Activated CD4-positive, alpha-beta memory T cell treated with anti-CD3 and anti-CD28 coated beads, Interleukin-2, amount 10 ng/mL, durations not matched to agents 7 days and 5 days (primary cell): ENCODE measurements at regions not wholly inside any gene's neighbourhood (a gene's known extent, or its start where the extent isn't known, plus 50 kb on each side); places are given as distances from the start of the nearest gene placed in this dataset.
"Not testable (repeated sequence)": the region's sequence is repeated elsewhere in the genome, so short reads cannot be mapped to it uniquely, and the experiment has no call there.

Experiments
- CTCF ChIA-PET: fragments of 350-600 bp; sonication (Branson Sonifier 250); formaldehyde crosslinking; loops from one replicate; lab custom pipeline; 2021; ENCODE audit warnings: antibody characterized with exemption, inconsistent platforms; lab: Charles Lee
- POLR2A ChIA-PET: fragments of 350-600 bp; sonication (Branson Sonifier 250); formaldehyde crosslinking; loops from one replicate; lab custom pipeline; 2021; ENCODE audit warnings: antibody characterized with exemption; lab: Charles Lee
- DNase-seq: peaks from one replicate; pipeline ENCODE4 v3.0.0-alpha.2; 2020
- H3K27ac Mint-ChIP-seq: one replicate; pipeline ENCODE4 v1.8.0; 2021; ENCODE audit warnings: mild to moderate bottlenecking, mixed read lengths
- H3K27me3 Mint-ChIP-seq: one replicate; pipeline ENCODE4 v1.8.0; 2021; ENCODE audit warnings: mixed read lengths
- H3K36me3 Mint-ChIP-seq: one replicate; pipeline ENCODE4 v1.8.0; 2021; ENCODE audit warnings: low read depth, mixed read lengths
- H3K4me1 Mint-ChIP-seq: one replicate; pipeline ENCODE4 v1.8.0; 2021; ENCODE audit warnings: mixed read lengths
- H3K4me3 Mint-ChIP-seq: one replicate; pipeline ENCODE4 v1.8.0; 2021; ENCODE audit warnings: mild to moderate bottlenecking, mixed read lengths
- H3K9me3 Mint-ChIP-seq: one replicate; pipeline ENCODE4 v1.8.0; 2021; ENCODE audit warnings: mixed read lengths

DNA sequence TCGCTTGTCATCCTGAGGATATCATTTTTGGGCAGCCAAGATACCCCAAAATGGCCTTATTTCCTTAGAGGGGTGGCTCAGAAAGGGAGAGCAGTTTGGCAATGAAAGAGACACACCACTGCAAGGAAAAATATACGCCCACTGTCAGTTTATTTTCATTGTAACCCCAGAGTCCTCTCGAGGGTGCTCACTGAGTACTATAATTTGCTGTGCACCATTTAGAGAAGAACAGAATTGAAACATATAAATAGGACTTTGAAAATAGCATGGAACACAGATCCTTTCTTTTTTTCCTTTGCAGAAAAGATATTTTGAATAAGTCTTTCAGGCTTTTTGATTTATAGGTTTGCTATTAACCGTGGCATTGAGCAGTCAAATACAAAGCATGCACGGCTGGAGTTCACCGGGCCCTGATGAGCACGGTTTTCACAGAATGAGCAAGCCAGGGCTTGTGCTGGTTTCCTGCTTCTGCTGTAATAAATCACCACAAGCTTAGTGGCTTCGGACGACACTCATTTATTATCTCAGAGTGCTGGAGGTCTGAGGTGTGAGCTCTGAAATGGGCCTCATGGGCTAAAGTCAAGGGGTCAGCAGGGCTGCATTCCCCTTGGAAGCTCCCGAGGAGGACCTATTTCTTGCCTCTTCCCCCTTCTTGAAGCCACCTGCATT, 152.3 kb downstream of the ZNF664 start:
- Mint-ChIP-seq H3K4me1 (peaks cover 3% of the 10 kb centered on the region), H3K4me3 (no peak overlapping the region), H3K9me3 (no peaks in the 10 kb centered on the region), H3K27me3 (peaks cover 6% of the 10 kb centered on the region), H3K27ac (no peak overlapping the region), H3K36me3 (no peaks in the 10 kb centered on the region)
- peak; percentile 19 for DNase-seq
- POLR2A ChIA-PET, result no interaction called here
- CTCF ChIA-PET, result interaction anchor here (1.2 kb wide), 1 partner anchor 89 kb away, joined by 4 read pairs; no protein-coding TSS in a partner anchor

DNA sequence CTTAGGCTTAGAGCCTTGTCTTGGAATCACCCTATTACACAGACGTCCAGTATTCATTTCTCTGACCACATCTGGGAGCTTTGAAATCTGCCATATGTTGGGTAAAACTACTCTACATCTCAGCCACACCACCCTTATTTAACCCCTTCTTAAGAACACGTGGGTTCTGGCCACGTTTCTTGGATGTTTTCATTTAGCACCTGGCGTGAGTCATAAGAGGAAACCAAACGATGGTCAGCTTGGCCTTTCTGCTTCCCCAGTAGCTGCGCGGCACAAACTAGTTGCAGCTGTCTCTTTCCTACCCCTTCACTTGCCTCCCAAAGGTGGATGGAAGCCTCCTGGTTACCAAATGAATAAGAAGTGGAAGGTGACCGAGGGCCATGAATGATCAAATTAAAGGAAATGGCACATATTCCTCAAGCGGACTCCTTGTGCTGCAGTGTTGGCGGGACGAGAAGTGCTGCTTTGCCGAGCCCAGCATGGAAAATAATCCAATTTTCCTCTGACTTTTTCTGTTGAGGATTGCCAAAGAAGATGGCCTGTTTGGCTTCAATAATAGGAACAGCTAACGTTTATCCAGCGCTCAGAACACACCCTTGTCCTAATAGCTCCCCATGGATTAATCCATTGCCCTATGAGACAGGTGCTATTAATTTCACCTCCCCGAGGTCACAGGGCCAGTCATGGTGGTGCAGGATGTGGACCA, 154.1 kb downstream of the ZNF664 start:
- Mint-ChIP-seq H3K27me3 (peaks cover 9% of the 10 kb centered on the region), H3K36me3 (no peaks in the 10 kb centered on the region), H3K4me1 (peaks cover 3% of the 10 kb centered on the region), H3K4me3 (no peak overlapping the region), H3K9me3 (no peaks in the 10 kb centered on the region), H3K27ac (no peak overlapping the region)
- CTCF ChIA-PET, result no interaction called here
- DNase-seq, result no peak
- POLR2A ChIA-PET, result no interaction called here

DNA sequence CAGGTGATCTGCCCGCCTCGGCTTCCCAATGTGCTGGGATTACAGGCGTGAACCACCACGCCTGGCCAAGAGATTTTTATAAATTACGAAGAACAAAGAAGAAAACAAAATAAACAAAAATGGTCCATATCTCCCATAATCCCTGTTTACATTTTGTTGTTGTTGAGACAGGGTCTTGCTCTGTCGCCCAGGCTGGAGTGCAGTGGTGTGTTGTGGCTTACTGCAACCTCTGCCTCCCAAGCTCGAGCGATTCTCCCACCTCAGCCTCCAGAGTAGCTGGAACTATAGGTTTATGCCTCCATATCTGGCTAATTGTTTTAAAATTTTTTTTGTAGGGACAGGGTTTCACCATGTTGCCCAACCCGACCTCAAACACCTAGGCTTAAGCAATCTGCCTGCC, 156.1 kb downstream of the ZNF664 start:
- POLR2A ChIA-PET, result no interaction called here

DNA sequence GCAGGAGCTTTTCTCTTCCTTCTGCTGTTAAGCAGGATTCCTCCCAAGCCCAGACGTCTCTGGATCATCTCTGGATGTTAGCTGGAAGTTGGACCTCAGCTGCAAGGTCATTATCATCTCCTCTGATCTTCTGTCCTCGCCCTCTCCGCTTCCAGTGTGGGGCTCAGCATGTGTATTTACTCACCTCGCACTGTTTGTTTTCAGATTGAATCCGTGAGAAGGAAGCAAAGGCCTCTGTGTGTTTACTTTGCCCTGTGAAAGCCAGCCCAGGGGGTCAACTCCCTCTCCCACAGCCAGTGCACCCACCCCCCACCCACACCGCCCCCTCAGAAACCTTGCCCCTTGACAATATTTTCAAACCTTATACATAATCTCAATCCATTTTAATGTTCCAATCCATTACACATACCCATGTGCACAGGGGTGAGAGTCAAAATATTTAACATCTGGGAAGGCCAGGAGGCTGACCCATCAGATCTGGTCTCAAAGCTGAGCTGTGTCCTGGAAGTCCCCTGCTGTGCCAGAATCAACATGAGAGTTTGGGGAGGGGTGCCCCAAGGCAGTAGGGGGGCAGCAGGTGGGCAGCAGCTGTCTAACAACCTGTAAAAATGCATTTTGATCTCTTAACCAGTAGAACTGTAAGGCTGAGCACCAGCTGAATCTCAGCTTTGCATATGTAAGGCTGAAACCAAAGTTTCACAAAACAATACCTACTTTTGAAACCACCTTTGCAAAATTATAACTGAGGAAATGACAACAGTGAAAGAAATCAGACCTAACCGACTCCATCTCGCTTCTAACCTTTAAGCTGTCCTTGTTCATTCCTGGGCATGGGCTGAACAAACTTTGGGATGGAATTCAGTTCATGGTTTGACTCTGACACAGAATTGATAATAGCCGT, 157.9 kb downstream of the ZNF664 start:
- H3K36me3 Mint-ChIP-seq, result no peaks in the 10 kb centered on the region
- no peak for DNase-seq
- CTCF ChIA-PET, result no interaction called here
- H3K4me3 Mint-ChIP-seq, result no peak overlapping the region
- no peaks in the 10 kb centered on the region for H3K4me1 Mint-ChIP-seq
- H3K27ac Mint-ChIP-seq, result no peak overlapping the region
- peaks cover 4% of the 10 kb centered on the region for H3K27me3 Mint-ChIP-seq
- H3K9me3 Mint-ChIP-seq, result no peaks in the 10 kb centered on the region
- POLR2A ChIA-PET, result no interaction called here

More for the DNA sequence above, 156.1 kb downstream of the ZNF664 start:
- Mint-ChIP-seq H3K4me1 (peaks cover 3% of the 10 kb centered on the region), H3K27me3 (peaks cover 4% of the 10 kb centered on the region), H3K4me3 (no peak overlapping the region), H3K36me3 (no peaks in the 10 kb centered on the region), H3K9me3 (no peaks in the 10 kb centered on the region), H3K27ac (no peak overlapping the region)
- CTCF ChIA-PET, result no interaction called here
- no peak for DNase-seq

DNA sequence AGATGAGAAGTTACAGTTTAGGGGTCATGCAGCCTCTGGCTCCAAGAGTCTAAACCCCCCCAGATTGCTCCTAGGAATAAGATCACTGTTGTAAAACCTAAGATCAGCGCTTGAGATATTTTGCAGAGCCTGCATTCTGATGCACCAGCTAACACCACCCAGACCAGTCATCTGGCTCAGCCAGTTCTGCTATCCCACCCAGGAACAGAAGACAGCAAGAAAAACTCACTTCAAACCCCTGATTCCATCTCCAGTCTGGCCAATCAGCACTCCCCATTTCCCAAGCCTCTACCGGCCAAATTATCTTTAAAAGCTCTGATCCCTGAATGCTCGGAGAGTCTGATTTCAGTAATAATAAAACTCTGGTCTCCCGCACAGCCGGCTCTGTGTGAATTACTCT, 158.6 kb downstream of the ZNF664 start:
- no peak for DNase-seq
- Mint-ChIP-seq H3K27me3 (peaks cover 3% of the 10 kb centered on the region), H3K4me3 (no peak overlapping the region), H3K36me3 (no peaks in the 10 kb centered on the region), H3K4me1 (no peaks in the 10 kb centered on the region), H3K27ac (no peak overlapping the region), H3K9me3 (no peaks in the 10 kb centered on the region)
- CTCF ChIA-PET, result no interaction called here
- POLR2A ChIA-PET, result no interaction called here

DNA sequence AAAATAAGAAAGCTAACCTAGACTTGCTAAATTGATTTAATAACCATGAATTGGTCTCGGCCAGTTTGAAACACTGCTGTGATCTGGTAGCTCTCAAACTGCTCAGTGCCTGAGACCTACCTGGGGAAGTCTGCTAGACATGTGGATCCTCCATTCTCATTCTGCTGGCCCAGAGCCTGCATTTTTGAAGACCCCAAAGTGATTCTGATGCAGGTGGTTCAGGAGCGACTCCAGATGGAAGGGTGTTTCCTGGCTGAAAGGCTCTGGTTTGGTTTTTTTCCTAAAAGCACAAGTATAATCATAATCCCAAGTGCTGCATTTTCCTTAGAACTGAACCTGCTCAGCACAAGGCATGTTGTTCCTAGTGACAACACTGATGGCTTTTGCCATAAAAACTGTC, 159.5 kb downstream of the ZNF664 start:
- Mint-ChIP-seq H3K27me3 (peaks cover 3% of the 10 kb centered on the region), H3K27ac (no peak overlapping the region), H3K4me1 (no peaks in the 10 kb centered on the region), H3K4me3 (no peak overlapping the region), H3K36me3 (no peaks in the 10 kb centered on the region), H3K9me3 (no peaks in the 10 kb centered on the region)
- POLR2A ChIA-PET, result no interaction called here
- no peak for DNase-seq
- CTCF ChIA-PET, result no interaction called here

DNA sequence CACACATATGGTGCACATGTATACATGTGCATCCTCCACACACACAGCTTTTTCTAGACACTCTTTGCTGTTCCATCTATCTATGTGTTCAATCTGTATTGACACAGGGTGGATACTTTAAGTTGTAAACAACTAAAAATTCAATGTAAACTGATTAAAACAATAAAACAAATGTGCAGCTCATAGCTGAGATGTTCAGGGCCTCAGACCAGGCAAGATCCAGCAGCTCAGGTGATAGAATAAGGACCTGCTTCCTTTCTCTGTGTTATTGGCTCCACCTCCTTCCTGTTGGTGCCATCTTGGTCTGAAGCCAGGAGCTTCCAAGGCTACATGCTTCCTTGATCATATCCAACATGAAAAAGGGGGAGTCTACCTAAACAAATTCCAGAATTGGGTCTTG, 158.1 kb upstream of the RFLNA start:
- ChIA-PET POLR2A (no interaction called here), CTCF (no interaction called here)
- peaks cover 17% of the 10 kb centered on the region for H3K27me3 Mint-ChIP-seq
- H3K36me3 Mint-ChIP-seq, result no peaks in the 10 kb centered on the region
- no peak overlapping the region for H3K27ac Mint-ChIP-seq
- no peaks in the 10 kb centered on the region for H3K4me1 Mint-ChIP-seq
- H3K9me3 Mint-ChIP-seq, result peaks cover 11% of the 10 kb centered on the region
- no peak overlapping the region for H3K4me3 Mint-ChIP-seq
- DNase-seq, result no peak

DNA sequence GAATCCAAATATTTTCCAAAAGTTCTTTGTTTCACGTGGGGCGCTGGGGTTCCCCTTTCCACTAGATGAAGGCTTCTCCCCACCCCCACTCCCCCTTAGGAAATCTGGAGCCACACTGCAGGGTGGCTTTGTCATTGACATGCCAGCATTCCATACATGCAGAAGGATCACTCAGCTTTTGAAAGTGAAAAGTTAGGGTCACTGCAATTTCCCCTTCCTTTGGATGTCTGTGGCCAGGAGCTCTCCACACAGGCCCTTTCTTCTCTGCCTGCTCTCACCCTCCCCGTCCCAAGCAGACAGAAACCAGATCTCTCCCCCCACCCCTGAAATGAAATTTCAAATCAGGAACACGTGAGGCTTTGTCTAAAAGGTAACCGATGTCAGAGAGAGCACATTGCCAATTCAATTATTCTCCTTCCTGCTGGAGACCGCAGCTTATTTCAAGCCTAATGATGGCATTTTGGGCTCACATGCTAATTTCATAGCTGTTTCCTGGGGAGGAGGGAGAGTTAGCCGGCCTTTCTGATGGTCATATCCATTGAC, 153.9 kb upstream of the RFLNA start:
- ChIA-PET CTCF (no interaction called here), POLR2A (no interaction called here)
- Mint-ChIP-seq H3K36me3 (no peaks in the 10 kb centered on the region), H3K27me3 (peaks cover 28% of the 10 kb centered on the region), H3K4me3 (no peak overlapping the region), H3K9me3 (peaks cover 11% of the 10 kb centered on the region), H3K27ac (no peak overlapping the region), H3K4me1 (no peaks in the 10 kb centered on the region)
- DNase-seq, result no peak

DNA sequence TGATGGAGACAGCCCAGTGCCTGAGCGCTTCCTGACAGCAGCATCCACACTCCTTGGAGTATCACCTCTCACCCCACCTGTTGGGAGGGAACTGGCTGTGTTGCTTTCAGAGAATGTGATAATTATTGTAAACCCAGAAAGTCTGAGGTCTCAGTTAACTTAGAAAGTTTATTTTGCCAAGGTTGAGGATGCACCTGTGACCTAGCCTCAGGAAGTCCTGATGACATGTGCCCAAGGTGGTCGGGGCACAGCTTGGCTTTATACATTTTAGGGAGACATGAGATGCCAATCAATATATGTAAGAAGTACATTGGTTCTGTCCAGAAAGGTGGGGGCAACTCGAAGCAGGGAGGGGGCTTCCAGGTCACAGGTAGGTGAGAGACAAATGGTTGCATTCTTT, 153.3 kb upstream of the RFLNA start:
- Mint-ChIP-seq H3K27me3 (peaks cover 28% of the 10 kb centered on the region), H3K9me3 (peaks cover 11% of the 10 kb centered on the region)
- H3K27ac Mint-ChIP-seq, H3K4me1 Mint-ChIP-seq, POLR2A ChIA-PET, H3K36me3 Mint-ChIP-seq, DNase-seq, CTCF ChIA-PET, H3K4me3 Mint-ChIP-seq: not testable (repeated sequence)

DNA sequence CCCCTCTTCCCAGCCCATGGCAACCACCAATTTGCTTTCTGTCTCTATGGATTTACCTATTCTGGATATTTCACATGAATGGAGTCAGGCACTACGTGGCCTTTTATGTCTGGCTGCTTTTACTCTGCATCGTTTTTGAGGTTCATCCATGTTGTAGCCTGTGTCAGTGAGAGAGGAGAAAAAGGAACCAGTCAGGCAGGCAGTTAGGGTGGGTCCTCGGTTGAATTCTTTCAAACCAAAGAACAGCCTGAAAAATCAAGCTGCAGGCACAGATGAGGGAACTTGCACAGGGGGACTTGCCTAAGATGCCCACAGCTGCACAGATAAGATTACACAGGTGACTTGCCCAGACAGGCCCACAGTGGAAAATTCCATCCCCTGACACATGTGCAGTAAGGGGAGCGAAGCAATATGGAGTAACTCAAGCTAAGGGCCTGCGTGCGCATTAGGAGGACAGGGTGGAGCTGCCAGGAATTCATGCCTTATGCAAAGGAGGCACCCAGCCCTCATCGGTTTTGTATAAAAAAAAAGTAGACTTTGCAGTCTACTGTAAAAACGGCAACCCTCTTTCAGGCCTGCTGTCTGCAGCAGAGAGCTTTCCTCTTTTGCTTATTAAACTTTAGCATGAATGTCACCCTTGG, 152.4 kb upstream of the RFLNA start:
- no peak overlapping the region for H3K4me3 Mint-ChIP-seq
- peaks cover 28% of the 10 kb centered on the region for H3K27me3 Mint-ChIP-seq
- no peak for DNase-seq
- ChIA-PET CTCF (no interaction called here), POLR2A (no interaction called here)
- no peak overlapping the region for H3K27ac Mint-ChIP-seq
- H3K9me3 Mint-ChIP-seq, result peaks cover 11% of the 10 kb centered on the region
- H3K36me3 Mint-ChIP-seq, result no peaks in the 10 kb centered on the region
- H3K4me1 Mint-ChIP-seq, result no peaks in the 10 kb centered on the region

DNA sequence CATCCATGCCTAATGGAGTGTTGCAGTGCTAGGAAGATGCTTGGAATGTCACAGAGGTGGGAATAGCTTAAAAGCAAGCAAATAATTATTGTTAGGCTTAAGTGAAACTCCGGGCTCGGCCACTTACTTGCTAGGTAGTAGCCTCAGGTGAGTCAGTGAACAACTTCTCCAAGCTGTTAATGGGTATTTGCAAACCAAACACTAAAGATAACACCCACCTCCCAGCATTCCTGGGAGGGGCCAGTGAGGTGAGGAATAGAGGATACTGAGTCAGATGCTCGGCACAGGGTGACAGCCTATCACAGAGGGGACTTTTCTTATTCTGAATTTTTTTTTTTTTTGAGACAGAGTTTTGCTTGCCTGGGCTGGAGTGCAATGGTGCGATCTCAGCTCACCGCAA, 151.2 kb upstream of the RFLNA start:
- peaks cover 5% of the 10 kb centered on the region for H3K9me3 Mint-ChIP-seq
- CTCF ChIA-PET, result no interaction called here
- peaks cover 25% of the 10 kb centered on the region for H3K27me3 Mint-ChIP-seq

DNA sequence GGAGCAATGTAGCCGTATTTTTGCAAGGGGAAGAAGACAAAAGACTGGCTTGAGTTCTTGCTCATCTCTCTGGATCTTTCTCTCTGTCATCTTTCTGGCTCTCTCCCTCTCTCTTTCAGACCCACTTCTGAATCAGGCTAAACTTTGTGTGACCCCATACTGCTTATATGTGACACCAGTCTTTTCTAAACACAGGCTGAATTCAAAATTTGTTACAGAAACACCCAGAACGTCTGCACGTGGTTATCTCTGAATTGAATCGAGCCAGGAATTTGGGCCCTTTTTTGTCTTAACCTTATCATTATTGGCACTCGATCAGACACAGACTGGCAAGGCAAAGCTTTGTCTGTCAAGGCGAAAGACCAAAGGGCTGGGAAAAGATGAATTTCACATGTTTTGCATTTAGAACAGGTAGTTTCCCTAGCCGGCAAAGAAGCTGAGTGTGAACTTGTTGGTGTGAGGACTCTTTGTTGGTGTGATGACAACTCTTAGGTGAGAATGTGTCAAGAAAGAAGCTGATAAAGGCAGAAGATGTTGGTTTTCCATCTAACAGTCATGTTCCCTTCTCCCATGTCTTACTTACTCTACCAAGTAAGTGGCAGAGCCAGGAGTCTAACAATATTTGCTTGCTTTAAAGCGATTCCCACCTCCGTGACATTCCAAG, 150.2 kb upstream of the RFLNA start:
- ChIA-PET CTCF (no interaction called here), POLR2A (no interaction called here)
- Mint-ChIP-seq H3K9me3 (peaks cover 5% of the 10 kb centered on the region), H3K4me1 (no peaks in the 10 kb centered on the region), H3K27me3 (peaks cover 25% of the 10 kb centered on the region), H3K27ac (no peak overlapping the region), H3K36me3 (no peaks in the 10 kb centered on the region), H3K4me3 (no peak overlapping the region)
- no peak for DNase-seq

More for the DNA sequence above, 151.2 kb upstream of the RFLNA start:
- Mint-ChIP-seq H3K4me3 (no peak overlapping the region), H3K27ac (no peak overlapping the region), H3K4me1 (no peaks in the 10 kb centered on the region), H3K36me3 (no peaks in the 10 kb centered on the region)
- DNase-seq, result no peak
- POLR2A ChIA-PET, result no interaction called here
